HG03135 (cell line): ENCODE measurements at regions not wholly inside any gene's neighbourhood (a gene's known extent, or its start where the extent isn't known, plus 50 kb on each side); places are given as distances from the start of the nearest gene placed in this dataset.
A peak's percentile ranks its signal among the peaks of the same experiment; 100 is the strongest.

Experiments
- ATAC-seq: cut with Tn5 transposase; IDR thresholded peaks from one replicate; pipeline ENCODE4 v1.9.1; 2021; ENCODE audit warnings: mild to moderate bottlenecking, moderate library complexity; ENCODE audit not compliant: unreplicated experiment

GRCh38 chr10:123402656-123403055 lies 248.5 kb downstream of the BUB3 start:
- peak; percentile 81 for ATAC-seq

- ATAC-seq: no peak
These were observed 250.2 kb downstream of the BUB3 start for GRCh38 chr10:123404357-123404756.

- no peak for ATAC-seq
These were observed 254.5 kb downstream of the BUB3 start for GRCh38 chr10:123408660-123409059.

- no peak for ATAC-seq
These were observed 255.2 kb downstream of the BUB3 start for GRCh38 chr10:123409426-123409825.

DNA sequence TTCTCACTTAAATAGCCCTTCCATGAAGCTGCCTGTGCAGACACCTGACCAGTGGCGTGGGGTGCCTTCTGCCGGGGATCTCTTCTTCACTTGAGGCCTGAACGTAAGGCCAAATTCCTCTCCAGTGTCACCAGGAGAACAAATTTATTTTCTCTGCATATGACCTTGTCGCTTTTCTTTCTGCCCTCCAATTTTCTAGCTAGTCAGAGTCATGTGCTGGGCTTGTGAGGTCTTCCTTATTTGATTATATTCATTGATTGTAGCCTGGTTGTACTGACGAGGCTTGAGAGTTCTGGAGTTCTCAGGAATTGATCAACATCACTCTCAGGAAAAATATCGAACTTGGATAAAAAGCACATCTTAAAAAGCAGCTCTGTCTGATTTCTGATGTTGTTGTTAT lies 255.7 kb downstream of the BUB3 start:
- no peak for ATAC-seq

GRCh38 chr10:123413353-123413752 lies 252.8 kb upstream of the GPR26 start:
- ATAC-seq: no peak

- no peak for ATAC-seq
These were observed 250.6 kb upstream of the GPR26 start for GRCh38 chr10:123415523-123415922.

GRCh38 chr10:123417414-123417813 lies 248.7 kb upstream of the GPR26 start:
- no peak for ATAC-seq

- ATAC-seq: no peak
These were observed 244.7 kb upstream of the GPR26 start for GRCh38 chr10:123421461-123421860.

DNA sequence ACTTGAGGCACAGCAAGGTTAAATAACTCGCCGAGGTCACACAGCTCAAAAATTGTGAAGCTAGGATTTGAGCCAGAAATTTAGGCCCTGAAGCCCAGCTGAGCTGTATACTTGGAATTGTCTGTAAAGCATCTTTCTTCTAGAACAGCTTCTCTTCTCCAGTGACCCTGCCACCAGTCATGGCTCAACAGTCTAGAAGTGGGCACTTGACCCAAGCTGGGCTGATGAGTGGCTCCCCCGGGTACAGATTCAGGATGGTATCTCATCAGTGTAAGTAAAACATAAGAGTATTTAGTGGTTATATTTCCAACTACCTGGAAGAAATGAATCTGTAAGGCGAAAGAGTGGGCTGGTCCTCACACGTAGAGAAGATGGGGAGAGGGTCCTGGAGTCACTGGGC lies 243.9 kb upstream of the GPR26 start:
- no peak for ATAC-seq

DNA sequence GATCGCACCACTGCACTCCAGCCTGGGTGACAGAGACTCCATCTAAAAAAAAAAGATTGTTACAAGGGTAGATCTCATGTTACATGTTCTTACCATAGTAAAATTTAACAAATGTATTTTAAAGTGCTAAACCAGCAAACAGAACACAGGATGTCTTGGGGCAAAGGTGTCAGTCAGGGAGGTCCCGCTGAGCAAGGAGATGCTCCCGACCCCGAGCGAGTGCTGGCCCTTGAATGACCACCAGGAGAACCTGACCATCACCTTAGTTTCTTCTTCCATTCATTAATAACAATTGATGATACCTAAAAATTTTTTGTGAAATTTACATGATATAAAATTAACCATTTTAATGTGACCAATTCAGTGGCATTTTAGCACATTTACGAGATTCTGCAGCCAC lies 241.6 kb upstream of the GPR26 start:
- ATAC-seq: no peak

DNA sequence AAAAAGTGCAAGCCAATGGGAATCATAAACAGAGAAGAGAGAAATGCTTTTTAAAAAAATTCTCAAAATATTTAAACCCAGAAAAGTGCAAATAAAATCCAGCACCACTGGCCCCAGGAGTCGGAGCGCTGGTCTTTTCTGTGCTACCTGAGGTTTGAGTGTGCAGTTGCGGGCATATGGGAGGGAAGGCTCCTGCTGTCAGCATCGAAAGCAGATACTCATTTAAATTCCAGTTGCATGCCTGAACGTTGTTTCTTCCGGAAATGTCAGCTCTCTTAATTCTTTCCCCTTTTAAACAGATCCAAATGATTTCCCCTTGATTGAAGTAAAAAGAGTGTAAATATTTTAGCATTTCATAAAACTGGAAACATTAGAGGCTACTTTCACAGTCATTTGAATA lies 240.5 kb upstream of the GPR26 start:
- ATAC-seq: no peak

DNA sequence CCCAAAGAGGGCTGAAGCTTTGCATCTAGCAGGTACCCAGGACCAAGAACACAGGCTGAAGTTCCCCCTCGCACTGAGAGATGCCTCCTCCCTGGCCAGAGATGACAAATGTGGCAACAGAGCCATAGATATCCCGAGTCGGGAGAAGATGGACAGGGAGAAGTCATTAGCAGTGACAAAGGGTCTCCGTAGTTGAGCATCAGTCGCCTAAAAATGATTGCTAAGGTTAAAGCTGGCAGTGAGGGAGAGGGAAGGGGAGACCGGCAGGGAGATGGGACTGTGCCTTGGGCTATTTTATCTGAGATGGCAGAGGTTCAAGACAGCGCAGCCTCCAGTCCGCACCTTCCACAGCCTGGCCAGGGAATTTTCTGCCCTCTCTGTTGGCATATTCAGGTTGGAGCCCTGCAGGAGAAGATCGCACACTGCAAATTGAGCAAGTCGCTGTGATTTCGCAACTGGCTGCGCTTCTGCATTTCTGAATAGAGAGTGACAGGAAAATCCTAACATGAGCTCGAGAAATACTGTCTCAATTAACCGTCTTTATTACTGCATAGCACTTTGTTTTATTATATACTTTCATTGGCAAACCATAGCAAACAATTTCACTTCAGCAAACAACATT lies 238.9 kb upstream of the GPR26 start:
- no peak for ATAC-seq

- no peak for ATAC-seq
These were observed 237.8 kb upstream of the GPR26 start for GRCh38 chr10:123428391-123428790.

DNA sequence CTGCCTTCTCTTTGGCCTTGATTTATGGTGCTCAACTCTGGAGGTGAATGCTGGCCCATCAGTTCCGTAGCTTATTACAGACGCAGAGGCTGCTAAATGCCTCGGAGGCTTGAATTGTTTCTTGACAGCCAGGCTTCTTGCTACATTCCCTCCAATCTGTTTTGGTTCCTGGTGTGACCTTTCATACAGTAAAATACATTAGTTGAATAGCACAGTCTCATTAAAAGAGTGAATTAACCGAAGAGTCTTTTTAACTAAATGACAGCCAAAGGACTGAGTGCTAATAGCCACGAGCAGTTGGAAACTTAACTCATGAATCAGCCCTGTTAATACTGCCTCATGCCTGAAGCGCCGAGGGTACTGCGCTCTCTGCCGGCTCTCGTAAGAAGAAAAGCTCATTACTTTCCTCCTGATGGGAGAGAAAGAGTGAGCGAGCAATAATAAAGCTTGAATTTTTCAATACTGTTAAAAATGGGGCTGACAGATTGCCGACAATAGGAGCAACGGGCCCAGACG lies 236.4 kb upstream of the GPR26 start:
- no peak for ATAC-seq

DNA sequence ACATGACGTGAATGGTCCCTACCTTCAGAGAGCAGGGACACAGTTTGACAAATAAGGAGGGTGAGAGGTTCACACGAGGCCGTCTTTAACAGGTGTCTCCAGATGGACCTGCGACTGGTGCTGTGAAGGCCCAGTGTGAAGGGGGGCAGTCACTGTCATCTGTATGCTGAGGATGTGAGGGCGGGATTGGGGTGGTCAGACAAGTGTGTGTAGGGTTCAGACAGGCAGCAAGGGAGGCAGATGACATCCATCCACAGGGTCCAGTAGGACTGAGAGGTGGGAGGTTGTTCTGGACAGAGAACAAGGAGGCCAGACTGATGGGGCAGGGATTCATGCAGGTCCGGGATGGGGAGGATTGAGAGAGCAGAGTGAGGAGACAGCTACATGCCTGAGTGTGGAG lies 232.6 kb upstream of the GPR26 start:
- ATAC-seq: no peak

GRCh38 chr10:123434435-123435039 lies 231.6 kb upstream of the GPR26 start:
- no peak for ATAC-seq

- ATAC-seq: peak; percentile 89
These were observed 223.3 kb upstream of the GPR26 start for GRCh38 chr10:123442901-123443300.

GRCh38 chr10:123443924-123444323 lies 222.2 kb upstream of the GPR26 start:
- ATAC-seq: no peak

GRCh38 chr10:123445261-123445775 lies 220.8 kb upstream of the GPR26 start:
- ATAC-seq: no peak

GRCh38 chr10:123446449-123447156 lies 219.6 kb upstream of the GPR26 start:
- ATAC-seq: no peak
